ENCODE measurements at regions not wholly inside any gene's neighbourhood (a gene's known extent, or its start where the extent isn't known, plus 50 kb on each side); places are given as distances from the start of the nearest gene placed in this dataset.

DNA sequence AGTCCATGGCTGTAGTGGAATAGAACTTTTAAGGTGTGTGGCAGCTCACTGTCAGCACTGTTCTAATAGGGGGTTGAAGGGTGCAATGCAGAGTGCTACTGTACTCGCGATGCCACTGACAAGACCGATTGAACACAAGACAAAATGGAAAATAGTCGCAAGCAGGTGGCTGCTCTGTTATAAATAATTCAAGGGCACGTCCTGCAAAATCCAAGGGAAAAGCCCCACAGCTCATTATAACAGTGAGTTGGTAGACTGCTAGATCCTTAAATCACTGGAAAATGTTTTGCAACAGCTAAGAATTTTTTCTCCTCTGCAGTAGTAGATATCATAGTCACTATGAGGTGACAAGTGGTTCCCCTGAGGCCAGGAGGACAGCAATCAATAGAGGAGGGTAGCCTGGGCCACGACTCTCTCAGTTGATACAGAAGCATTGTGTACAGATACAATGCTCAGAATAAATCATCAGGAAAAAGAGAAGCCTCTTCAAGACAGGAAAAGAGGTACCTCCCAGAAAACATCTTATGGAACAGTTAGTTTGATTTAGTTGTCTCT is 926.3 kb downstream of the TLE4 start:
- TF ChIP-seq POLR2A (IDR thresholded peaks at IDR 0.05; ENCODE audit: low read depth, low read length) (no peak), EZH2 (IDR thresholded peaks at IDR 0.05; ENCODE audit: borderline replicate concordance, low read depth, low read length, severe bottlenecking) (no peak), GATA2 (IDR thresholded peaks at IDR 0.05; ENCODE audit: insufficient read depth, insufficient read length, low read depth, low read length) (no peak), POLR2AphosphoS5 (IDR thresholded peaks at IDR 0.05; ENCODE audit: insufficient read depth, low read depth, low read length) (no peak)
- TF ChIP-seq, protein P1, sequence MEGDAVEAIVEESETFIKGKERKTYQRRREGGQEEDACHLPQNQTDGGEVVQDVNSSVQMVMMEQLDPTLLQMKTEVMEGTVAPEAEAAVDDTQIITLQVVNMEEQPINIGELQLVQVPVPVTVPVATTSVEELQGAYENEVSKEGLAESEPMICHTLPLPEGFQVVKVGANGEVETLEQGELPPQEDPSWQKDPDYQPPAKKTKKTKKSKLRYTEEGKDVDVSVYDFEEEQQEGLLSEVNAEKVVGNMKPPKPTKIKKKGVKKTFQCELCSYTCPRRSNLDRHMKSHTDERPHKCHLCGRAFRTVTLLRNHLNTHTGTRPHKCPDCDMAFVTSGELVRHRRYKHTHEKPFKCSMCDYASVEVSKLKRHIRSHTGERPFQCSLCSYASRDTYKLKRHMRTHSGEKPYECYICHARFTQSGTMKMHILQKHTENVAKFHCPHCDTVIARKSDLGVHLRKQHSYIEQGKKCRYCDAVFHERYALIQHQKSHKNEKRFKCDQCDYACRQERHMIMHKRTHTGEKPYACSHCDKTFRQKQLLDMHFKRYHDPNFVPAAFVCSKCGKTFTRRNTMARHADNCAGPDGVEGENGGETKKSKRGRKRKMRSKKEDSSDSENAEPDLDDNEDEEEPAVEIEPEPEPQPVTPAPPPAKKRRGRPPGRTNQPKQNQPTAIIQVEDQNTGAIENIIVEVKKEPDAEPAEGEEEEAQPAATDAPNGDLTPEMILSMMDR (IDR thresholded peaks at IDR 0.05; ENCODE audit: extremely low read depth in 1 of 2, insufficient read depth in 1 of 2, low read depth in 1 of 2, low read length in 2 of 2), result no peak
